ENCODE measurements at regions not wholly inside any gene's neighbourhood (a gene's known extent, or its start where the extent isn't known, plus 50 kb on each side); places are given as distances from the start of the nearest gene placed in this dataset.
"Not testable (repeated sequence)": the region's sequence is repeated elsewhere in the genome, so short reads cannot be mapped to it uniquely, and the experiment has no call there.

GRCh38 chr16:65318138-65318537 lies 196.3 kb upstream of the CDH11 start:
- no peak for DNase-seq (ENCODE audit: low read depth in 2 of 2)

- no peak for DNase-seq (ENCODE audit: low read depth in 2 of 2)
These were observed 194.9 kb upstream of the CDH11 start for GRCh38 chr16:65316808-65317207.

GRCh38 chr16:65315081-65315780 lies 193.4 kb upstream of the CDH11 start:
- no peak for DNase-seq (ENCODE audit: low read depth in 2 of 2)

GRCh38 chr16:65314627-65315008 lies 192.8 kb upstream of the CDH11 start:
- DNase-seq (ENCODE audit: low read depth in 2 of 2) = no peak

DNA sequence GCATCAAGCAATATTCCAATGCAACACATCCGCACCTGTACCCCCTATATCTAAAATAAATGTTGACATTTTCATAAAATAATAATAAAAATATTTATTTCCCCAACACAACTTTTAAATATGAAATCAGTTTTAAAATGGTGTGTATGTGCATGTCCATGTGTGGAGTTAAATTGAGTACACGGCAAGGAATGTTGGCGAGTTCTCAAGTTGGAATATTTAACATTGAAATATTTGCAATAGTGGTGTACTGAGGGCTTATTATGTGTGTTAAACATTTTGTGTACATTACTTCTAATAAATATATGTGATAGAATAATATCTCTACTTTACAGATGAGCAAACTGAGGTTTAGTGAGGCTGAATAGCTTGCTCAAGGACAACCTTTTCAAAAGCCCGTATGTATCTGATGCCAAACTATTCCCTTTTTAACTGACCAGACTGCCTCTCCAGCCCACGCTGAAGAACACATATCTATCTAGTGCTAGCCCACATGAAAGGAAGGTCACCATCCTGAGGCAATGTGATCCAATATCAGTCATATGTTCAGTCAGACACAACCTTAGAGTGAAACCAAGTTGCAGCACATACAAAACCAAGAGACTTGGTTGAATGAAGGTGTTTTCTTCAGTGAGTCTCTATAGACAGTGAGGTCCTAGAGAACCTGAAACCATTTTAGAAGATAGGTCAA lies 192.2 kb upstream of the CDH11 start:
- DNase-seq (ENCODE audit: low read depth in 2 of 2) = no peak

DNA sequence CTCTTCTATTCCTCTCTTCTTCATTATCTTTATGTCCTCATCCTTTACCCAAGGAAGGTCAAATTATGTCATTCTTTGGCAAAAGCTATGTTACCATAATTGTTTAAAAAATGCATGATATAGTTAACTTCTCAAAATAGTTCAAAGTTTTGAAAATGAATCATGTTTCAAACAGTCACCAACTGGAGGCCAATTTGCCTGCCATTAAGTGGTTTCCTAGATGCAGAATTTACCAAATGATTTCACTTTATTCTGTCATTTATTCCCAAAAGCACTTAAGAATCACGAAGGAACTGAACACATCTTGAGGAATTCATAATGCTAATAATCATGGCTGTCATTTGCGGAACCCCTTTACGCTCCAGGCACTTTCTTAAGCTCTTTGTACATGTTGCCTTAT lies 190.9 kb upstream of the CDH11 start:
- no peak for DNase-seq (ENCODE audit: low read depth in 2 of 2)

DNA sequence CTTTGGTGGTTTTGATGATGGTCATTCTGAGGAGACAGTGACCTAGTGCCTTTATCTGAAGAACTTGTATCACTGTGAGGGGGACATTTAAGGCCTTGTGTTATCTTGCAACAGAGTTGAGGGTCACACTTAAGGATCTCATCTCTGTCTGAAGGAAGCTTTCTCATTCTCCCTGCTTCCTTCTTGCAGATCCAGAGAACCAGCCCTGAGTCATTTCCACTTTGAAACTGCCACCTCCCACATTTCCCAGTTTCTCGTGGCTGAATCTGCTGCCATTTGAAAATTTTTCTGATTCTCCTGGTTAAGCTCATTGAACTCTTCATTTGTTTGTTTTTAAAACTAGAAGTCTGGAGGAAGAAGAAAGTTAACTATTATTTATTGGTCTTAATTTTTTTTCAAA lies 190.2 kb upstream of the CDH11 start:
- no peak for DNase-seq (ENCODE audit: low read depth in 2 of 2)

DNA sequence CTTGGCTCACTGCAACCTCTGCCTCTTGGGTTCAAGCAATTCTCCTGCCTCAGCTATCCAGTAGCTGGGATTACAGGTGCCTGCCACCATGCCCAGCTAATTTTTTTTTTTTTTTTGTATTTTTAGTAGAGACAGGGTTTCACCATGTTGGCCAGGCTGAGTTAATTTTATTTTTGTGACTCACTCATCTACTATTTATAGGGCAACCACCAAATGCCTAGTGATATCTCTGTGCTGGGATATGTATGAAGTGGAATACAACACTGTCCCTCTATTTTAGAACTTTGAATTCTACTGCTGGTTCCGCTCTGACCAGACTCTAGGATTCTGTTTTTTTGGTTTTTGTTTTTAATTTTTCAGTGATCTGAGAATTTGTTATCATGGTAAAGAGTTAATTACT lies 188.6 kb upstream of the CDH11 start:
- DNase-seq (ENCODE audit: low read depth in 2 of 2) = not testable (repeated sequence)

DNA sequence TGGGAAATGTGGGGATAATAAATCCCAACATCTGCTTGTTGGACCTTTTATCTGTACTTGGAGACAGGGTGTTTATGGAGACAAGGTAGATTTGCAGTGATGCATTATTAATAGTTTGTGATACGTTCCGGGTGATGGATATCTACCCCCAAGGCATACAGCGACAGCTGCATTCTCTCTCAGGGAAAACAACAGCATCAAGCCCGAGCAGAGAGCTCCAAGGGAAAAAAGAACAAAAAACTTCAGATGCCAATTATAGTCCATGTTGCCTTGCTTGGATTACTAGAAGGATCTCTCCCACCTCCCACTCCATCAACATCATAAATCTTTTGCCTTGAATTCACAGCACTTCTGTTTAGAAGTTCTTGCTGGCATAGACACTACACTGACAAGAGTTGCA lies 187.5 kb upstream of the CDH11 start:
- no peak for DNase-seq (ENCODE audit: low read depth in 2 of 2)

DNA sequence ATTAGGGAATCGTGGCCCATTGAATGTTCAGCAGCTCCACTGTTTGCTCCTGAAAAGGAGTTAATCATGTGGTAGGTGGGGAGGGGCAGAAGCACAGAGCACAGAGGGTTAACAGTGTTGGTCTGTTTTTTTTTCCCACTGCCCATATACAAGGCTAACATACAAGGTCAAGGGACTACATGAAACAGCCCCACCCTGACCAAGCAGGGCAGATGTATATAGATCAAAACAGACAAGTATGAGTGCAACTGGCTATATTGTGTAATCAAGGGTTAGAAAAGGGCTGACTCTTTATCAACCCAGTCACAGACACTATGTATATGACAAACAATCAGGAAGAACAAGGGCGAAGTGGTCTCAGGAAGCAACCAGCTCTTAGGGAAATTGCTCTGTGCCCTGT lies 186.6 kb upstream of the CDH11 start:
- no peak for DNase-seq (ENCODE audit: low read depth in 2 of 2)

GRCh38 chr16:65307286-65307685 lies 185.4 kb upstream of the CDH11 start:
- no peak for DNase-seq (ENCODE audit: low read depth in 2 of 2)

- DNase-seq (ENCODE audit: low read depth in 2 of 2) = no peak
These were observed 184.9 kb upstream of the CDH11 start for GRCh38 chr16:65306722-65307121.

- DNase-seq (ENCODE audit: low read depth in 2 of 2) = no peak
These were observed 184.4 kb upstream of the CDH11 start for GRCh38 chr16:65306300-65306699.

DNA sequence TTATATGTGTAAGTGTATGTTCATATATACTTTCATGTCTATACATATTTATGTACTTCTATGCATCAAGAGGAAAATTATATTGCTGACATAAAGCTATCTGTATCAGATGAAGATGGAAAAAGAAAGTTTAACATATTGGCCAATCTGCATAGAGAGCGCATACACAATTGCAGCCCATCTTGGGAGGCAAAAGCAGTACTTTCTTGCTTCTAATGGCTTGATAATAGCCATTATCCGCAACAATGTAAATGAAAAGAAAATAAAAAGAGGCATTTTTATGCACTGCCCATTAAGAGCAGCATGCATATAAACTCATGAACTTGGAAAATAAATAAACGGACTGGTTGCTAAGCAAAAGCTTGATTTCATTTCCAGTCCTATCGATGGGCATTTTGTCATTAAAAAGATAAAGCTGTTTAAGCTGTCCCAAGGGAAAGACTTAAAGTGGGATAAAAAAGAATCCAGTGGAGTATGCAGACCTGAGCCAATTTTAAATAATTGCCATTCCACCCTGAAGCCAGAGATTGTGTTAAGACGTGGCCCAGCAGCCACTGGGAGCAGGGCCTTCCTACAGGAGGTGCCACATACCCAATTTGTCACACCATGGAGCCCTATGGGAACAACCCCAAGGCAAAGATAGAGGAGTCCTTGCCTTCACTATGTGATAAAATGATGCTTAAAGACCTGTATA lies 183.6 kb upstream of the CDH11 start:
- DNase-seq (ENCODE audit: low read depth in 2 of 2) = no peak

GRCh38 chr16:65301029-65301428 lies 179.2 kb upstream of the CDH11 start:
- DNase-seq (ENCODE audit: low read depth in 2 of 2) = no peak

- no peak for DNase-seq (ENCODE audit: low read depth in 2 of 2)
These were observed 175.6 kb upstream of the CDH11 start for GRCh38 chr16:65297453-65297852.

DNA sequence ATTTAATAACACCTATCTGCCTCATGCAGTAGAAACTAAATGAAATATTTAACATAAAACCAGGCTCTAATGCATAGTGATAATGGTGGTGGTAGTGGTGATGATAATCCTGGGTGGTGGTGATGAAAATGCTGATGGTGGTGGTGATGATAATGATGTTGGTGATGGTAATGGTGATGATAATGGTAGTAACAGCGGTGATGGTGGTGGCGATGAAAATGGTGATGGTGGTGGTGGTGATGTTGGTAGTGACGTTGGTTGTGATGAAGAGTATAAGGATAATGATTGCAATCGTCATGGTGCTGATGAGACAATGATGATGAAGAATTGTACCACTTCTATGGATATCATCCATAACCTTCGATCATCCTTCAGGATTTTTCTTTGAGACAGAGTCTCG lies 173.7 kb upstream of the CDH11 start:
- DNase-seq (ENCODE audit: low read depth in 2 of 2) = no peak

- DNase-seq (ENCODE audit: low read depth in 2 of 2) = no peak
These were observed 172.8 kb upstream of the CDH11 start for GRCh38 chr16:65294708-65295107.

DNA sequence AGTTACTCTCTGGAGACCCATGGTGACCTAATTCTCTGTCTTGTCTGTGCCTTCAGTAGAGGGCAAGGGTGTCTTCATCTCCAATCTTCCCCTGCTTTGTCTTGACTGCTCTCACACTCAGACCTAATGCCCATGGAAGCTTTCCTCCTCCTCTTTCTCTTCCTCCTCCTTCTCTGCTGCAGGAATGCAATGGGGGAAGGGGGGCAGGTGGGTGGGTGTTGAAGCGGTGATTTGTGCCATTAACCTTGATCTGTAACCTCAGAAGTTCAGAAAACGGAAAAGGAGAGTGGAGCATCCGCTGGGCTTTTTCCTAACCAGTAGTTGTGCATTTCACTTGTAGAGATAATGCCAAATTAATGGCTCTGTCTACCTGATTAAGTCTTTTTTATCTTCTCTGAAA lies 172.3 kb upstream of the CDH11 start:
- DNase-seq (ENCODE audit: low read depth in 2 of 2) = no peak

GRCh38 chr16:65289022-65289421 lies 167.2 kb upstream of the CDH11 start:
- DNase-seq (ENCODE audit: low read depth in 2 of 2) = no peak

DNA sequence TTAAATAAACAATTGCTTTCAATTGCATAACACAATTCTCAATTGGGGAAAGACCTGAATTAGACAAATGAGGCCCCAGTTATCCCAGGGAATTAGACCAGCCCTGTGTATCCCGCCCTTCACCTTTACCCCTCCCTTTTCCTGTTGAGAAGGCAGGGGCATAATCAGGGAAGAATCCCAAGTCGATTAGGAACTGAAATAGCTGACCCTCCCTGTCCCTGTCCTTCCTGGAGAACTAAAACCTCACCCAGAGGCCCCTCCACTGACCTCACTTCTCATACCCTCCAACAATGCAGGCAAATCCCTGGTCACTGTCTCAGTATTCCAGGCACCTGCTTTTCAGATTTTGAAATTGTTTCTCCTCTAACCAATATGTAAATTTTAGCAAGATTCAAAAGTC lies 165.4 kb upstream of the CDH11 start:
- no peak for DNase-seq (ENCODE audit: low read depth in 2 of 2)

- DNase-seq (ENCODE audit: low read depth in 2 of 2) = no peak
These were observed 163.5 kb upstream of the CDH11 start for GRCh38 chr16:65285128-65286048.

All from stimulated activated CD4-positive, alpha-beta T cell treated with anti-CD3 and anti-CD28 coated beads, Interleukin-1b, Interleukin-23, amount 100 ng/mL, for 1 hour (primary cell).